ENCODE measurements at regions not wholly inside any gene's neighbourhood (a gene's known extent, or its start where the extent isn't known, plus 50 kb on each side); places are given as distances from the start of the nearest gene placed in this dataset.

DNA sequence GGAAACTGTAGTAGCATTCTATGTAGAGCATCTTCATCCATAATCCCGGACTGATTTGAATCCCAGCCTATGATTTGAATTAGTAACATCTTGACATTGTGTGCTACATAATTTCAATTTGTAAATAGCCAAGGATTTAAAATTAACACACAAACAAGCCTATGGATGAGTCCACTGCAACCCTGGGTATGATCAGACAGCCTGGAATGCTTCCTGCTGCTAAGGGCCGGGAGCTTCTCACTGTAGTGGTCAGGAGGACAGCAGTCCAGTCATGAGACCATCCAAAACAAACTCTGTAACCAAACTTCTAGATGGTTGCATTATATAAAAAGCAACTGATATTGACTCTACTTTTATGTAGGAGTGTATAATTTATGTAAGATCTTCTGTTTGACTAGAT, 539.3 kb downstream of the MTRR start:
- peaks cover 2% of the 10 kb centered on the region for H3K9me3 Mint-ChIP-seq
- no peak for DNase-seq
- peaks cover 3% of the 10 kb centered on the region for H3K27me3 Mint-ChIP-seq (ENCODE audit: low read depth)
- H3K36me3 Mint-ChIP-seq (ENCODE audit: low read depth) = no peaks in the 10 kb centered on the region
- intact Hi-C loops (cut with micrococcal nuclease) = no loop called here
- H3K27ac Mint-ChIP-seq = no peak overlapping the region
- no peaks in the 10 kb centered on the region for H3K4me1 Mint-ChIP-seq (ENCODE audit: low read depth)
- H3K4me3 Mint-ChIP-seq = no peak overlapping the region
- CTCF ChIA-PET = no interaction called here

DNA sequence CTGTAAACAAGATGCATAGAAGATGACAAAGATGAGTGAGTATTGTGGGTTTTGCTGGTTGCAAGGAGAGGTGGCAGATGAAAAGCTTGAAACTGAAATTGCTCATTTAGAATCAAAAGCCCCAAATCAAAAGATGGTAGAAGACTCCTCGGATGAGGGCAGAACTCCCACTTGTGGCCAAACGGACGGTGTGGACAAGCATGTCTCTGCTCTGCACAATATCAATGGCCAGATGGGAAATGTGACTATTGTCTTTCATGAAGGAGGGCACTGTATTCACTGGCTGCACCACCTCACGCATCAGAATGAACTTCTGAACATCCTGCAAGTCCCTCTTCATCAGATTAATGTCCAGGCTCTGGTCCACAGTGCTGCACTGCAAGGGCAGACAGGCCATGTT, 541.7 kb downstream of the MTRR start:
- no peak for DNase-seq
- no peaks in the 10 kb centered on the region for H3K9me3 Mint-ChIP-seq
- peaks cover 3% of the 10 kb centered on the region for H3K27me3 Mint-ChIP-seq (ENCODE audit: low read depth)
- intact Hi-C loops (cut with micrococcal nuclease) = no loop called here
- CTCF ChIA-PET = no interaction called here
- no peaks in the 10 kb centered on the region for H3K4me1 Mint-ChIP-seq (ENCODE audit: low read depth)
- H3K36me3 Mint-ChIP-seq (ENCODE audit: low read depth) = no peaks in the 10 kb centered on the region
- H3K27ac Mint-ChIP-seq = no peak overlapping the region
- H3K4me3 Mint-ChIP-seq = no peak overlapping the region

DNA sequence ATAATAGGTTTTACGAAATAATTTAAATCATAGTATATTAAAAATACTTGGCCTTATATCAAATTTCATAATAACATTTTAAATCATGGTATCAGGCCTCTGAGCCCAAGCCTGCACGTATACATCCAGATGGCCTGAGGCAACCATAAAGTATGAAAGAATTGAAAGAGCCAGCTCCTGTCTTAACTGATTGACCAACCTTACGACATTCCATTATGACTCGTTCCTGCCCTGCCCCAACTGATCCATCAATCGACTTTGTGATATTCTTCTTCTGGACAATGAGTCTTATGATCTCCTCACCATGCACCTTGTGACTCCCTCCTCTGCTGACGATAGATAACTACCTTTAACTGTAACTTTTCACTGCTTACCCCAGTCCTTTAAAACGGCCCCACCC, 545.0 kb downstream of the MTRR start:
- no peak for DNase-seq
- CTCF ChIA-PET = no interaction called here
- Mint-ChIP-seq H3K36me3 (ENCODE audit: low read depth) (no peaks in the 10 kb centered on the region), H3K4me1 (ENCODE audit: low read depth) (no peaks in the 10 kb centered on the region), H3K4me3 (no peak overlapping the region), H3K27ac (no peak overlapping the region), H3K27me3 (ENCODE audit: low read depth) (no peaks in the 10 kb centered on the region), H3K9me3 (no peaks in the 10 kb centered on the region)
- intact Hi-C loops (cut with micrococcal nuclease) = no loop called here

DNA sequence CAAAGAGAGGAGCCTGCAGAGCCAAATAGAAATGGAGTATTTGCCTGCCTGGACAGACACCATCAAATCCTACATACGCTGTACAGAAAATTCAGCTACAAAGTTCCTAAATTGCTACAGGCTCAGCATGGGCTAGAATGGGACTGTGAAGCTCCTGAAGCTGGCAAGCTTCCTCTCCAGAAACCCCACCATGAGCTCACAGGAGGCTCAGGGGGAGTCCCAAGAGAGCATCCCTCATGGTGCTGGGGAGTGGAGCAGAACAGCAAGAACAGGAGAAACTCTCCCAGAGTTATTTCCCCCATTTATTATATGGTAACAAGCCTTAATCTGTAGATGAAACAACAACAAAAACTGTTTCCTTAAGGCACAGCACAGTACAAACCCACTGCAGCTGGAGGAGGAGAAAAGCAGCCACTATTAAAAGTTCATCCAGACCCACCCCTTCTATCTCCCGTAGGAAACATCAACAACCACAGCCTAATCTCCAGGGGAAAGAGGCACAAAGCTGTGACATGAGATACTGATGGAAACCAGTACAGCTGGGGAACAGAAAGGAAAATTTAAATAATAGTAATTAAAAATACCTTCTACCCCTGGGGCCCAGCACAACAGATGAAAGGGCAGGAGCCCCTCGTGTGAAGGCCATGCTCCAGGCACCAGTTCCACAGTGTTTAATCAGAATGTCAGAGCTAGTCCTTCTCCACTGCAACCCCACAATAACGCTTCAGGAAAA, 548.5 kb downstream of the MTRR start:
- H3K4me1 Mint-ChIP-seq (ENCODE audit: low read depth) = no peaks in the 10 kb centered on the region
- CTCF ChIA-PET = no interaction called here
- H3K9me3 Mint-ChIP-seq = no peaks in the 10 kb centered on the region
- H3K27me3 Mint-ChIP-seq (ENCODE audit: low read depth) = no peaks in the 10 kb centered on the region
- no peak for DNase-seq
- no peaks in the 10 kb centered on the region for H3K36me3 Mint-ChIP-seq (ENCODE audit: low read depth)
- no peak overlapping the region for H3K27ac Mint-ChIP-seq
- H3K4me3 Mint-ChIP-seq = no peak overlapping the region
- intact Hi-C loops (cut with micrococcal nuclease) = no loop called here

DNA sequence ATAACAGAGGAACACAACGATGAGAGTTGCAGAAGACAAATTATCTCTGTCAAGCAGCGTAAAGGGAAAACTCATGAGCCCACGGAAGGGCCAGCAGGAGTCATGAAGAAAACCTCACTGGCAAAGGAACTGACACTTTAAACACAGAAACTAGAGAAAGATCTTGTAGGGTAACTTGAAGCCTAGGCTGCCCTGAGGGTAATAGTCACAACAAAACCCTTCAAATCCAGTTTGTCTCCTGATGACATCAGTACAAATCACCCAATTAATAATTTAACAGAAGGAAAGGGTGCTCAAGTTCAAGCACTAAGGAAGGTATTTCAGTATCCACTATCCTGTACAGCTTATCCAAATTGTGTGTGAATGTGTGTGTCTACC, 549.1 kb downstream of the MTRR start:
- Mint-ChIP-seq H3K27me3 (ENCODE audit: low read depth) (no peaks in the 10 kb centered on the region), H3K4me3 (no peak overlapping the region)
- intact Hi-C loops (cut with micrococcal nuclease) = no loop called here

DNA sequence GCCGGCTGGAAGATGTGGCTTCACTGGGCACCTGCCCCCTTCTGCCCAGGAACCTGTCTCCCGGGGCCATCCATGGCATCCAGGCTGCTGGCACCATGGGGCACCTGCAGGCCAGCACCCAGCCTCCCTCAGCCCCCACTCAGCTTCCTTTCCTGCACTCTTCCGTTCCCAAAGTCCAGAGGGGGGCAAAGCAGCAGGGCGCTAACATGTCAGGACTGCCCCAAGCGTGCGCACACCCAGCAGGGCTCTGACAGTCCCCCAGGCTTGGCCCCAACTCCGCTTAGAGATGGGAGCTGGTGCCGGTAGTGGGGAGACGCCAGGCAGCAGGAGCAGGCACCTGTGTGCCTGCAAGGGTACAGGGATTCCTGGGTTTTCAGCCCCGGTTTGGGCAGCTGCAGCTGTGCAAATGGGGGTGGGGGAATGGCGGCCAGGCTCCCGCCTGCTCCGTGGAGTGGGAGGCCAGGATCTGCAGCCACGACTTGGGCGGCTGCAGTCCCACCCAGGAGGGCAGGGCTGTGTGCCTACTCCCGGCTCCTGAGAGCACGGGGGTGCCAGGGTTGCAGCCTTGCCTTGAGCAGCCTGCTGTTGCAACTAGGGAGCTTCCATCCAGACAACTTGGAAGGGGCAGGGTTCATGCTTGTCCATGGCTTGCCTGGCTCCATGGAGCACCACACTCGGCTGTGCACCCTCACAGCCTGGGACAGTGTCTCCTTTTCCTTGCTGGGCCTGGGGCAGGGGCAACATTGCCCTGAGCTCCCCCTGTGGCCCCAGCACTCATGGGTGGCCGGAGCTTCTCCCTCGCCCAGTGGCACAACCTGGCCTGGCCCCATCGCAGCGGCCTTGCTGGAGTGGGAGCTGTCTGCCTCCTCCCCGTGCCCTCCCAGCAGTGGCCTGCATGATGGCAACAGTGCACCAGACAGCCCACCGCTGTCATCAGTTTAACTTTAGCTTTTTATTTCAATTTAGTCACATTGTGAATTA, 561.1 kb downstream of the MTRR start:
- no peaks in the 10 kb centered on the region for H3K4me1 Mint-ChIP-seq (ENCODE audit: low read depth)
- H3K36me3 Mint-ChIP-seq (ENCODE audit: low read depth) = no peaks in the 10 kb centered on the region
- intact Hi-C loops (cut with micrococcal nuclease) = no loop called here
- peaks cover 1% of the 10 kb centered on the region for H3K9me3 Mint-ChIP-seq
- H3K4me3 Mint-ChIP-seq = no peak overlapping the region
- no peak for DNase-seq
- CTCF ChIA-PET = interaction anchor here (0.6 kb wide), 1 partner anchor 153 kb away, joined by 3 read pairs; no protein-coding TSS in a partner anchor
- H3K27ac Mint-ChIP-seq = no peak overlapping the region
- H3K27me3 Mint-ChIP-seq (ENCODE audit: low read depth) = no peaks in the 10 kb centered on the region

More for the DNA sequence above, 549.1 kb downstream of the MTRR start:
- CTCF ChIA-PET = no interaction called here
- DNase-seq = no peak
- H3K9me3 Mint-ChIP-seq = no peaks in the 10 kb centered on the region
- no peak overlapping the region for H3K27ac Mint-ChIP-seq
- H3K4me1 Mint-ChIP-seq (ENCODE audit: low read depth) = no peaks in the 10 kb centered on the region
- H3K36me3 Mint-ChIP-seq (ENCODE audit: low read depth) = no peaks in the 10 kb centered on the region

DNA sequence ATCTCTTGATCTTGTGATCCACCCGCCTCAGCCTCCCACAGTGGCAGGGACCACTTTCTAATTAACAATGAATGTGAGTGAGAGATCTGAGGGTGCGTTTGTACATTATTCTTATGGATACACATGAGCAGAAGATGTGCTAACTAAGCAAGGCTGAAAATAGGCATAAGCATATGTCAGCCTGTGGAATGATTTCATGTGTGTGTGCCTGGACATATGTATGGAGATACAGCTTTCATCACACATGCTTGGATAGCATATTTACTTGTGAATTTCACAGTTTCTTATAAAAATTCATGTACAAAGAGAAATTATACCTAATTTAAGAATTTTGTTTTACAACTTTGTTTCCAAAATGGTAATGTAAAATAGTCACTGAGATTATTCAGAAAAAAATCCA, 565.6 kb downstream of the MTRR start:
- CTCF ChIA-PET = no interaction called here
- Mint-ChIP-seq H3K36me3 (ENCODE audit: low read depth) (no peaks in the 10 kb centered on the region), H3K4me3 (no peak overlapping the region), H3K4me1 (ENCODE audit: low read depth) (no peaks in the 10 kb centered on the region), H3K9me3 (no peaks in the 10 kb centered on the region), H3K27me3 (ENCODE audit: low read depth) (no peaks in the 10 kb centered on the region), H3K27ac (no peak overlapping the region)
- no peak for DNase-seq
- intact Hi-C loops (cut with micrococcal nuclease) = no loop called here

DNA sequence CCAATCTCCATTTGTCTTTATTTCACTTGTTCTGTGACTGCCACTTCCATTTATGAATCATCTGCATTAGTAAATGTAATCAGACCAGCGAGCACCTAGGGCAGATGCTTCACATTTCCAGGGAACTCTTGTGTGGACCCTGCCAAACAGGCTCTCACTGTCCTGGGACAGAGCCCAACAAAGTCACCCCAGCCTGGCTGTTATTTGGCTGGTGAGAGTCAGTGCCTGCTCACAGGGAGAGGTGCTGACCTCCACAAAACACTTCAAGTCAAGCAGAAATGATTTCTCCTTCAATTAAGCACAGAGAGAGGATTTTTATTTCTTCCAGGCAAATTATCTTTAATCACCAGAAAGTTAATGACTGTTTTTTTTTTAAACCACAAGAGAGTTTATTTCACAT, 568.0 kb downstream of the MTRR start:
- DNase-seq = no peak
- Mint-ChIP-seq H3K27me3 (ENCODE audit: low read depth) (no peaks in the 10 kb centered on the region), H3K4me1 (ENCODE audit: low read depth) (no peaks in the 10 kb centered on the region), H3K9me3 (no peaks in the 10 kb centered on the region), H3K36me3 (ENCODE audit: low read depth) (no peaks in the 10 kb centered on the region), H3K27ac (no peak overlapping the region), H3K4me3 (no peak overlapping the region)
- CTCF ChIA-PET = no interaction called here
- intact Hi-C loops (cut with micrococcal nuclease) = no loop called here

DNA sequence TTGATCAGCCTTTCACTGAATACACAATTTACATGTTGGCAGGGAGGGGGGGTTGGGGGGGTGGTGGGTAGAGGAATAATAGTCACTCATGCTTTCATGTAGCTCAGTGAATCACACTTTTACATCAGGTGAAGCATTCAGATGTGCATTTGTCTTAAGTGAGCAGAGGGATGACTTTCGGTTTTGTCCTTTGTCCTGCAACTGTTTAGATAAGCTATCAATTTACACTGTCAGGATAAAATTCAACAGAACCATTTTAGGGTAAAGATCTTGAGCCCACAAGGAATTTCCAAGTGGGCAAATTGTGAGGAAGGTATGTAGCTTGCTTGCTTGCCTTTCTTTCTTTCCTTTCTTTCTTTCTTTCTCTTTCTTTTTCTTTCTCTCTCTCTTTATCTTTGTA, 576.2 kb downstream of the MTRR start:
- CTCF ChIA-PET = no interaction called here
- Mint-ChIP-seq H3K27me3 (ENCODE audit: low read depth) (no peaks in the 10 kb centered on the region), H3K4me1 (ENCODE audit: low read depth) (no peaks in the 10 kb centered on the region), H3K27ac (no peak overlapping the region), H3K4me3 (no peak overlapping the region), H3K36me3 (ENCODE audit: low read depth) (no peaks in the 10 kb centered on the region), H3K9me3 (peaks cover 1% of the 10 kb centered on the region)
- intact Hi-C loops (cut with micrococcal nuclease) = loop anchor here (1.0 kb wide), 1 partner anchor 37 kb away; no protein-coding TSS in a partner anchor
- no peak for DNase-seq

DNA sequence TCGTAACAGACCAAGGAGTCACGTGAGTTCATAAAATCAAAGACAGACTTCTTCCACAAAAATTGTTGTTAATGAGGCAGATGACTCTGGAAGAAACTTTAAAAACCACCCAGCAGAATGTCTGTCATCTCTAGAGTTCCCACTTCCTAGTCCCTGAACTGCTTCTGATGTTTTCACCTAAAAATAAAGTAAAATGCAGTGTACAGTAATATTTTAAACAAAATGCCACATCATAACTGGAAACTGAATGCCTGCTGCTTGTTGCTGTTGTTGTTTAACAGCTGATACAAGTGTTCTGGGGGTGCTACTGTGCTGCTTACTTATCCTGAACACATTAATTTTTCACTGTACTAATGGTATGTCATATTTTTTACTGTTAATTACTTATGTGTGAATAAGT, 577.2 kb downstream of the MTRR start:
- no peak overlapping the region for H3K27ac Mint-ChIP-seq
- H3K4me3 Mint-ChIP-seq = no peak overlapping the region
- intact Hi-C loops (cut with micrococcal nuclease) = no loop called here
- no peaks in the 10 kb centered on the region for H3K27me3 Mint-ChIP-seq (ENCODE audit: low read depth)
- H3K4me1 Mint-ChIP-seq (ENCODE audit: low read depth) = no peaks in the 10 kb centered on the region
- H3K36me3 Mint-ChIP-seq (ENCODE audit: low read depth) = no peaks in the 10 kb centered on the region
- H3K9me3 Mint-ChIP-seq = peaks cover 1% of the 10 kb centered on the region
- no peak for DNase-seq
- CTCF ChIA-PET = no interaction called here

DNA sequence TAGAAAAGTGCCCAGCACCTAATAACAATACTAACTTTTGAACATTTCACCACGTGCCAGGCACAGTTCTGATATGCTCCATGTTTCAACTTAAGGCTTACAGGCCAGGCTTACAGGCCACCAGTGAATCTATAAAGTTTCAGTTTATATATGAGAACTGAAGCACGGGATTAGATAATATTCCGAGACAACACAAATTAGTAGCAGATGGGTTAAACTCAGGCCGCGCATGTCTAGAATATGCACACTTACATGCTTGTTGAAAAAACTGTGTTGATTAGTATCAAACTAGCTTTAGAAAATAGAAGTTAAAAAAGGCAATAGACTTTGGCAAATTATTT, 587.9 kb downstream of the MTRR start:
- CTCF ChIA-PET = no interaction called here
- Mint-ChIP-seq H3K27me3 (ENCODE audit: low read depth) (peaks cover 2% of the 10 kb centered on the region), H3K4me1 (ENCODE audit: low read depth) (peaks cover 4% of the 10 kb centered on the region), H3K9me3 (peaks cover 2% of the 10 kb centered on the region), H3K27ac (no peak overlapping the region), H3K36me3 (ENCODE audit: low read depth) (peaks cover 5% of the 10 kb centered on the region), H3K4me3 (peak overlapping the region; percentile 77)
- intact Hi-C loops (cut with micrococcal nuclease) = loop anchor here (10.0 kb wide), 1 partner anchor 582 kb away; no protein-coding TSS in a partner anchor
- DNase-seq = no peak

DNA sequence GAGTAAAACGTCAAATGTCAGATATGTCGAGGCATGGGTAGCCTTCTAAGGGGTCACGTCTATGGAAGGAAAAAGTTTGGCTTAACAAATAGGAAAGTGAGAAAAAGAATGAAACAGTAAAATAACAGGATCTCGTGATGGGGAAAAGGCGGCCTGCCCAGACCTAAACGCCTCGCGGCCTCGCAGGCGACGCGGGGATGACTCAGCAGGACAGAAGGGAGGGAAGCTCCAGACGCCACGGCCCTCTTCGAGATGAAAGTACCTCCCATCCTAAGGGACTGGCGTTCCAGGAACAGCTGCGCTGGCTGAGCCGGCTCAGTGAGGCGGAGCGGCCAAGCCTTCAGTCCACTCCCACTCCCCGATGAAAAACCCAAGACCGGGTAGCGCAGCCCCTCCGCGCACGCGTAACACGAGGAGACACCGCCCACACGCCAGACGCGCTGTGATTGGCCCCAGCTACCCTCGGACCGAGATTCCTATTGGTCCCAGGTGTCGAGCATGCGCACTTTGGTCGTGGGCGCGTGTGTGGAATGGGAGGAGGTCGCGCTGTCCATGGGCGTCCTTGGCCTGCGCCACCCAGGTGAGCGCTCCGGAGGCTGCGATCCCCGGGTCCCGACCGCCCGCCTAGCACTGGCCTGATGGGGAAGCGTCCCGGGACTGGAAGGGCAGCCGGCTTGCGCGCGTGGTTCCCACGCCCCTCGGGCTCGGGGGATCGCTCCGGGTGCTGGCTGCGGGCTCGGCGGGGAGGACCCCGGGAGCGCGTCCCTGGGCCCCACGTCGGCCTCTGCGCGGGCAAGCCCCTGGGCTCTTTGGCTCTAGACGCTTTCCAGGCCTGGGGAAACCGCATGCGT, 588.5 kb downstream of the MTRR start:
- intact Hi-C loops (cut with micrococcal nuclease) = loop anchor here (10.0 kb wide), 1 partner anchor 583 kb away; no protein-coding TSS in a partner anchor

More for the DNA sequence above, 588.5 kb downstream of the MTRR start:
- Mint-ChIP-seq H3K4me1 (ENCODE audit: low read depth) (peaks cover 4% of the 10 kb centered on the region), H3K36me3 (ENCODE audit: low read depth) (peaks cover 8% of the 10 kb centered on the region), H3K9me3 (peaks cover 2% of the 10 kb centered on the region), H3K27me3 (ENCODE audit: low read depth) (peaks cover 2% of the 10 kb centered on the region), H3K27ac (peak overlapping the region; percentile 75), H3K4me3 (peak overlapping the region; percentile 77)
- CTCF ChIA-PET = interaction anchor here (0.6 kb wide), 1 partner anchor 406 kb away, joined by 3 read pairs; no protein-coding TSS in a partner anchor
- DNase-seq = peak; percentile 77

All from activated naive CD4-positive, alpha-beta T cell treated with anti-CD3 and anti-CD28 coated beads for 36 hours (primary cell).